H7 (cell line): ENCODE measurements at regions not wholly inside any gene's neighbourhood (a gene's known extent, or its start where the extent isn't known, plus 50 kb on each side); places are given as distances from the start of the nearest gene placed in this dataset.
A peak's percentile ranks its signal among the peaks of the same experiment; 100 is the strongest.

Experiments used
- DNase-seq: peaks from one replicate; pipeline ENCODE4 v3.0.0; 2012
- H3K27me3 ChIP-seq: 2 replicates; pipeline ENCODE4 v1.6.0; 2011; ENCODE audit warnings: mild to moderate bottlenecking, low read length; ENCODE audit not compliant: control insufficient read depth, insufficient read depth
- H3K36me3 ChIP-seq: replicated peaks from 2 replicates; pipeline ENCODE4 v1.5.1; 2011; ENCODE audit warnings: low read length; ENCODE audit not compliant: control insufficient read depth, insufficient read depth
- H3K4me3 ChIP-seq: 2 replicates; pipeline ENCODE4 v1.5.1; 2011; ENCODE audit warnings: low read depth, mild to moderate bottlenecking, control low read depth, low read length, moderate library complexity; ENCODE audit not compliant: insufficient read depth

DNA sequence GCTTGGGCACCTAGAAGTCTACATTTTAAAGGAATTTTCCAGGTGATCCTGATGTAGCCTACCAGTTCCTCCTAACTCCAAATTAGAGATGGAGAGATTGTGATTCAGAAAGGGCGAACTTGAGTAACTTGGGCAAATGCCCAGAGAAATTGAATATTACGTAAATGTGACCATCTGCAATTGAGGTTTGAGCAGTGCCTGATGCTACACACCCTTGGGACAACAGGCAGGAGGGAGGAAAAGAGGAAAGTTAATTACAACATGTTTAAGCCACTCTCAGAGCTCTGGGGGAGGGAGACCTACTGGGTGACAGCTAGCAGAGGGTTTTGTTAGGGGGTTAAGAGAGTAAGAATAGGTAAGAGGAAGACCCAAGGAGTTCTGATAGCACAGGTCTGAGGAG, 208.9 kb downstream of the LPIN1 start:
- Histone ChIP-seq H3K27me3 (no peaks in the 10 kb centered on the region), H3K36me3 (no peaks in the 10 kb centered on the region), H3K4me3 (no peak overlapping the region)
- no peak for DNase-seq

DNA sequence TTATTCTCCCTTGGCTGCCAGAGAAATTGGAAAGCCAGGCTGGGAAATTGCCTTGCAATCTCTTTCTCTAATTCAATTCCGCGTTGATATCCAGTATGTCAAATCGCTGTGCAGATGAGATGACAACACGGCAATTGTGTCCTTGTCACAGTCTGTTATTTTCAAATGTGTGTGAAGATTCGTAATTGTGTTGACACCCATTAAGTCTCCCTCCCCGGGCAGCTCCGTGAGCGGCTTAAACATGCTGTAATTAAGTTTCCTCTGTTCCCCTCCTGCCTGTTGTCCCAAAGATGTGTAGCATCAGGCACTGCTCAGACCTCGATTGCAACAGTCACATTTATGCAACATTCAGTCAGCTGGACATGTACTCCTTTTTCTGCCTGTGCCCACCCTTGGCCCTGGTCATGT, 209.5 kb downstream of the LPIN1 start:
- H3K36me3 ChIP-seq: no peaks in the 10 kb centered on the region
- no peak for DNase-seq
- H3K27me3 ChIP-seq: no peaks in the 10 kb centered on the region
- no peak overlapping the region for H3K4me3 ChIP-seq

DNA sequence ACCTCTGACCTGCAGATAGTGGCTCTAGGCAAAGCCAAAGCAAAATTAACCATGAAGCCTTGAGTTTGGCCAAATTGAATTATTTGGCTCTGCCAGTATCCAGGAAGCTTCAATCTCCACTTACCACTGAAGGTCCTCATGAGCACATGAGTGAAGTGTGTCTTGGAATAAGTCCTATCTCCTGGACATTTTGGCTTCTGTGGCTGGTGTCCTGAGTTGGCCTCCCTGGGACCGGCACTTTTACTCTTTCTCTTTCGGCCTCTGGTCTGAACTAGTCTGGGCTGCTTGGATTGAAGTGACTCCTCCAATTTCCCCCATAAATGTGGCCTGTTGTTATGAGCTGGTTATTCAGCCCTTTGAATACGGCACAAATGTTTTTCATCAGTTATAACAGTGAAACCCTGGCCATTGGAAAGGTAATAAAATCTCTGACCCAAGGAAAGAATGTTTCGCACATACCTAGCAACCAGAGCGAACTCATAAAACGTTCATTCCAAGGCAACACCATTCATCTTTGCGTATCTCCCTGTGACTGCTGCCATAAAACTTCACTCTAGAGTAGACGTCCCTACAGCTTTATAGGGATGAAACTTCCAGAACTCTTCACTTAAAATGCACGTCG, 216.4 kb downstream of the LPIN1 start:
- Histone ChIP-seq H3K36me3 (no peaks in the 10 kb centered on the region), H3K27me3 (no peaks in the 10 kb centered on the region), H3K4me3 (no peak overlapping the region)
- no peak for DNase-seq

DNA sequence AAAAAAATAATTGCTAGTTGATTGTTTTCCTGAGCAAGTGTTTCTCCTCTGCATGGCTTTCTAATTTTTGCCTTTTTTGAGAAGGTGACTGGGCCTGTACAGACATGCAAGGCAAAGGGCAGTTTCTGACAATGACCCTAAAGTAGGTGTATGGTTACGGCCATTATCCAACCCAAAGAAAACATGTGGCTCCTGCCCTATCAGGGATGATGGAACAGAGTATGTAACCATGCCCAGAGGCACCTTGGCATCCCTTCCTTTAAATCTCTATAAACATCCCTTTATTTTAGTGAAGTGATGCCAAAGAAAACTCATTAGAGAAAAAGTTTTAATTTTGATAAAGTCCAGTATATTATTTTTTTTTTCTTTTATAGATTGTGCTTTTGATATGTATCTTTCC, 217.5 kb downstream of the LPIN1 start:
- Histone ChIP-seq H3K27me3 (no peaks in the 10 kb centered on the region), H3K36me3 (no peaks in the 10 kb centered on the region), H3K4me3 (no peak overlapping the region)
- DNase-seq: no peak

DNA sequence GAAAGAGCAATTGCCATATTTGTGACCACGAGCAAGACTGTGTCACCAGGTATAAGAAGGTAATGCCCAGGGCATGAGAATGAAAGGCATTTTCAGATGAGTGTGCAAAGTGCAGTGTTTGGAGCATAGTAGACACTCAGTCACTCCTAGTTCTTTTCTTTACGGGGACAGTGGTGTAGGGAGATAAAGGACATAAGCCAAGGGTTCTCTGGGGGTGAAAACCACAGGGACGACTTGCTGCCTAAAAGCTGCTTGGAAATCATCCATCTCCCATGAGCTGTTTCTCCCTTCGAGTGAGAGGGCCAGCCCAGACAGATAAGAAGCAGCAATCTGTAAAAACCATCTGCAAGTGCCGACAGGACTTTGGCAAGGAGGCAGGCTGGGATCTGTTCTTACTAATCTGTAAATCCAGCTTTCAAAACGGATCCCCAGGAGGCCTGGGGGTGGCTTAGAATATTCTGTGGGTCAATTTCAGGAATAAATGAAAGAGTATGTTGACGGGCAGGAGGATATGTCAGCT, 221.6 kb downstream of the LPIN1 start:
- DNase-seq: no peak

DNA sequence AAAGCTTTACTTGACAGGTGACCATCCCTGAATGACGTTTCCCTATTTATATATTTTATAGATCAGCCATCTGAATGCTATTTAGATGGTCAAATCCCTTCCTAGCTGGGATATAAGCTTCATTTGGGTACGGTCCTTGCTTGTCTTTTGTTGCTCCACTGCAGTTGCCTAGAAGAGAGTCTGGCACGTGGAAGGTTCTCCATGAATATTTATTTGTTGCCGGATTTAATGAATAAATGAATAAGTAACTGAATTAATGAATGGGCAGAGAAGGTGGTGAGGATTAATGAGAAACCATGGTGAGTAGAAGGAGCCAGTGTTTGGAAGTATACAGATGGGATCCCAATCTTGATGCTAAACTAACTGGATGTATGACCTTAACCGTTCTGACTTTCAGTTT, 222.1 kb downstream of the LPIN1 start:
- no peak overlapping the region for H3K4me3 ChIP-seq
- DNase-seq: no peak
- no peaks in the 10 kb centered on the region for H3K36me3 ChIP-seq
- no peaks in the 10 kb centered on the region for H3K27me3 ChIP-seq

More for the DNA sequence above, 221.6 kb downstream of the LPIN1 start:
- no peaks in the 10 kb centered on the region for H3K36me3 ChIP-seq
- H3K4me3 ChIP-seq: no peak overlapping the region
- H3K27me3 ChIP-seq: no peaks in the 10 kb centered on the region

DNA sequence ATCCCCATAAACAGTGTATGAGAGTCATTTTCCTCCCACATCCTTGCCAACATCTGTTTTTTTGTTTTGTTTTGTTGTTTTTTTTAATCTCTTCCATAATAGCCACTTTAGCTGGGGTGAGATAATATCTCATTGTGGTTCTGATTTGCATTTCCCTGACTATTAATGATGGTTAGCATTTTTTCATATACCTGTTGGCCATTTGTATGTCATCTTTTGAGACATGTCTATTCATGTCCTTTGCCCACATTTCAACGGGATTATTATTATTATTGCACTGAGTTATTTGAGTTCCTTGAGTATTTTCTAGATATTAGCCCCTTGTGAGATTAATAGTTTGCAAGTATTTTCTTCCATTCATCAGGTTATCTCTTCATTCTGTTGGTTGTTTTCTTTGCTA, 223.3 kb downstream of the LPIN1 start:
- DNase-seq: no peak
- no peak overlapping the region for H3K4me3 ChIP-seq
- no peaks in the 10 kb centered on the region for H3K27me3 ChIP-seq
- no peaks in the 10 kb centered on the region for H3K36me3 ChIP-seq

DNA sequence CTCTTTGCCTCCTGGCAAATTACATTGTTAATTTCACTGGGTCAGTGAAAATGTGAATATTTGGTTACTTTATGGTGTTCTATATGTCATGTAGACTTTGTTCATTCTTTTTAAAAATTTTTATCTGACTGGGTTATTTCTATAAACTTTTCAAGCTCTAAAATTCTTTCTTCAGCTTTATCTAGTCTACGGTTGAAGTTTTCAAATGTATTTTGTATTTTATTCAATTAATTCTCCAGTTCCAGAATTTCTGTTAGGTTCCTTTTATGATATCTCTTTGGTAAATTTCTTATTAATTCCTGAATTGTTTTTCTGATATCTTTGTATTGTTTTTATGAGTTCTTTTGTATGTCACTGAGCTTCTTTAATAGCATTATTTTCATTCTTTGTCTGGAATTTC, 228.1 kb downstream of the LPIN1 start:
- Histone ChIP-seq H3K4me3 (no peak overlapping the region), H3K36me3 (no peaks in the 10 kb centered on the region), H3K27me3 (no peaks in the 10 kb centered on the region)
- no peak for DNase-seq

DNA sequence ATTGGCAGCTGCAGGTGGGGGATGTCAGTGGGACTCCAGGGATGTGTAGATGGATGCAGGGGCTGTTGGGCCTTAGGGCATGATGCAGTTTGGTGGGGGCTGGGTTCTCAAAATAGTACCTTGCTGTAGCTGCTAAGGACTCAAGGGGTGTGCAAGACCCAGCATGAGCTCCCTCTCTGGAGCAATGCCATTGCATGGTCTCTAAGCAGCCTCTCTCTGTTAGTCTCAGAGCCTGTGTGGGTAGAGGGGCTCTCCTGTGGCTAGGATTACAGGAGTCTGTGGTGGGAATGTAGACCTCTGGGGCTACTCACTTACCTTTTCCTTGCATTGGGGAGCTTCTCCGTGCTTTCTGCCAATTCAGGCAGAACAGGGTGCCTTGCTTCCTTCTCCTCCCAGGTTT, 228.9 kb downstream of the LPIN1 start:
- Histone ChIP-seq H3K36me3 (no peaks in the 10 kb centered on the region), H3K27me3 (no peaks in the 10 kb centered on the region), H3K4me3 (no peak overlapping the region)
- no peak for DNase-seq

DNA sequence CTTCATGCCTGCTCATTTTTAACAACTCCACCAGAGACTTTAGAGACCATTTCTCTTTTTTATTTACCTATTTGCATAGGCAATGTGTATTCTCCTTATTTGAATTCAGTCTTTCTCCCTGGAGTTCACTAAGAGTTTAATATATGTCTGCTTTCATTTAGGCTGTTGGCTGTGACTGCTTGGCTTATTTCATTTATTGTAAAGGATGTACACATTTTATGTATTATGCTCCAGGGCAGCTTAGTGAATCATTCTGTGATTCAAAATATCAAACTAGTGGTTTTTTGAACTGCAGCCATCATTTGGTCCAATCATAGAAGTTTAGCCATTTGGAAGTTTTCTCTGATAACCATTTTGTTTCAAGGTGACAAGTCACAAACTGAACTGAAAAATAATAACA, 229.6 kb downstream of the LPIN1 start:
- Histone ChIP-seq H3K27me3 (no peaks in the 10 kb centered on the region), H3K4me3 (no peak overlapping the region), H3K36me3 (no peaks in the 10 kb centered on the region)
- DNase-seq: no peak

DNA sequence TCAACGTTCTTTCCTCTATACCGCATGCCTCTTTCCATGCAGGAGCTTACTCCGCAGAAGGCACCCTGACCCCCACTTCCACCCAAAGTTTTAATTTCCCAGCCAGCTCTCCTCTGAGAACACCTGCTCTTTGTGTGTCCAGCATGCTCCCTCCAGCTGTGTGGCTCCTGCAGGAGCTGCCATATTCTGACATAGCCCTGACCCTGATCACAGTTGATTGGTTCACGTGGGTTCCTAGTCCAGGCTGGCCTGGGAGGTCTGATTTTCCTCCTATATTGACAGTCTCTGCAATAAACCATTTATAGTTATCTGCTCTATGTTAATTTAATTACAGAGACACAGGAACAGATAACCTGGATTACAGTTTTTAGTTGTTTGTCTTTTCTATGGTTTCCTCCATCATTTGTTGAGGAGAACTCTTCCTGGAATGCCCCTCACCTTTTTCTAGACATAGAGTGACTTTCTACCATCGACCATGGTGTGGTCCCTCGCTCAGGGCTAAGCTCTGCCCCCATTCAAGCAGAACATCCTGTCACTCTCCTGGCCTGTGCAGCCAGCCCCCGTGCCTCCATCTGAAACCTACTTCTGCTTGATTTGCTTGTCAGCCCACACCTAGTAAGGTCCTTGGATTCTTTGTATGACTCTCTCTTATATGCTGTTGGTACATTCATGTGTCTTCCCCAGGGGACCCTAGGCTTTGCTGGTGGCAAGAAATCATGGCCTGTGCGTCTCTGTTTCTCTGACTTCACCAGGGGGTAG, 231.5 kb downstream of the LPIN1 start:
- no peaks in the 10 kb centered on the region for H3K27me3 ChIP-seq
- no peak for DNase-seq
- H3K36me3 ChIP-seq: no peaks in the 10 kb centered on the region
- no peak overlapping the region for H3K4me3 ChIP-seq

DNA sequence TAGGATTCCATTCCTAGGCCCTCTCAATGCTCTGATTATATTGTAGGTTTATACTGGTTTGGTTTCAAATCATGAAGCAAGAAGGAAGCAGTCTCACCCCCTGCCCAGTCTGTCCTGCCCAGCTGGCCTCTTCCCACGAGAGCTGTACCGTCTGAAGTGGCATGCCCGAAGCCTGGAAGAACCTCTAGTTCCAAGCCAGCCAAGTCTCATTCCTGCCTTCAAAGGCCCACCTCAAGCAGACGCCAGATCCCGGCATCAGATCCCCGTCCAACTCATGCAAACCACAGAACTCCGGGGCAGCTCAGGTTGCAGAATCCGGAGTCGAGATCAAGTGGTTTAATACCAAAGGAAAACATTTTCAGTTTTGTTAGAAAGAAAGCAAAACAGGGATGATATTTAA, 234.4 kb downstream of the LPIN1 start:
- DNase-seq: no peak
- no peaks in the 10 kb centered on the region for H3K27me3 ChIP-seq

DNA sequence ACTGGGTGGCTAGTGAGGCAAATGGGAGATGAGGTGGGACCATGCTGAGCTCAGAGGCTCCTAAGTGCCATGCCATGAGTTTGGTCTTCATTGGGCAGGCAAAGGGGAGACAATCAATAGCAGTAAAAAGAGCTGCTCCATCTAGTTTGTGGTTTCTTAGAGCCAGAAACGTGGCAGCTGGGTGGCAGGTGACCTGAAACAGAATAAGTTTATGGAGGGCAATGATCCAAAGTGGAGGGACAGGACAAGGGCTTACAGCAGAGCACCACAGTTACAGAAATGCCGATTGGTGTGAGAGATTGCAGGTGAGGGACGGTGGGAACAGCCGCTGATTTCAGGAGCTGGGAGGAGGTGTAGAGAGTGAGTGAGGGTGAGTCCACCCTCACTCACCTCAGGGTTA, 237.0 kb downstream of the LPIN1 start:
- DNase-seq: no peak
- no peaks in the 10 kb centered on the region for H3K27me3 ChIP-seq
- no peaks in the 10 kb centered on the region for H3K36me3 ChIP-seq
- H3K4me3 ChIP-seq: no peak overlapping the region

More for the DNA sequence above, 234.4 kb downstream of the LPIN1 start:
- H3K4me3 ChIP-seq: no peak overlapping the region
- no peaks in the 10 kb centered on the region for H3K36me3 ChIP-seq

DNA sequence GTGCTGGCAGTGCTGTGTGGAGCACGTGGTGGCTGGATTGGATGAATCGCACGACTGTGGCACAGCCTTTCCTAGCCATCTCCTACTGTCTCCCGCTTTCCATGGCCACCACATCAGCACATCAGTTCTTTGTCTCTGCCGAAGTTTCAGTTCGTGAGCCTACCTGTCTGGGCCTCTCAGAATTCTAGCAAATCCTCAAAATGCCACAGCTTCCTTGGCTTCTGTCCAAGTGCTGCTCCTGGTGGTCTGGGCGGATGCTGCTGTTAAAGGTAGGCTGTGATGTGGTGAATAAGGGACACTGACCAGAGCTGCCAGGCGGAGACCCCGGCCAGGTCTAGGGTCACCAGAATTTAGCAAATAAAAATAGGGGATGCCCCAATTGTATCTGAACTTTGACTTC, 237.4 kb downstream of the LPIN1 start:
- DNase-seq: no peak
- Histone ChIP-seq H3K27me3 (no peaks in the 10 kb centered on the region), H3K36me3 (no peaks in the 10 kb centered on the region), H3K4me3 (no peak overlapping the region)

DNA sequence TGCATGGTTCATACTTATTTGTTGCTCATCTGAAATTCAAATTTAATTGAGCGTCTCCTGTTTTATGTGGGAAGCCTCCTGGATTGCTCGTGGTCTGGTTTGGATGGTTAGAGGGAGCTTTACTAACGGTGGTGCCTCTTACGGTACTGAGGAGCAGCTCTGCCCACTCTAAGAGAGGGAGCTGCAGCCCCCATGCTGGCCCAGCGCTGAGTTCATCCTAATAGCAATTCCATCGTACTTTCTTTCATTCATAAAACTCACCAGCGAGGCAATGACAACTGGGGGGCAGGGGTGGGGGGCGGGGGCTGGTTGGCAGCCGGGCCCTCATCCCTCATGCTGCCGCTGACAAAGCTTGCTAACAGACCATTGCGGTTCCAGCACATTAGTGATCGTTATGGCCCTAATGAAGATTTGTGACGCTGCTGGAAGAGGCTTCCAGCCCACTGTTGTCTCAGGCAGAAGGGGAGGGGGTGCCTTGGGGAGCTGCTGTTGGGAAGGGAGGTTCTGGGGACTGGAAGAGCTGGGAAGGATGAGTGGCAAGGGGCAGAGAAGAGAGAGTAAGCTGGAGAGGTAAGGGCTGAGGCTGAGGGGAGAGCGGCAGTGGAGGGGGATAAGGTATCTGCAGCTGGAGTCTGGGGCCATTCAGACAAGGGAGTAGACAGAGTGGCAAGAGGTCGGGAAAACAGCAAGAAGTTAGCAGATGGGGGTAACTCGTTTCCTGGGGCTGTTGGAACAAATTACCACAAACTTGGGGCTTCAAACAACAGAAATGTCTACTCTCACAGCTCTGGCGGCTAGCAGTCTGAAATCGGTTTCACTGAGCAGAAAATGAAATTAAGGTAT, 238.1 kb downstream of the LPIN1 start:
- Histone ChIP-seq H3K27me3 (no peaks in the 10 kb centered on the region), H3K36me3 (no peaks in the 10 kb centered on the region), H3K4me3 (no peak overlapping the region)
- DNase-seq: peak; percentile 25
